ENCODE measurements at regions not wholly inside any gene's neighbourhood (a gene's known extent, or its start where the extent isn't known, plus 50 kb on each side); places are given as distances from the start of the nearest gene placed in this dataset.

- Histone ChIP-seq H3K27me3 (ENCODE audit: insufficient read depth, low read length) (no peaks in the 10 kb centered on the region), H2AFZ (ENCODE audit: low read length) (no peak overlapping the region), H3K27ac (ENCODE audit: low read depth, low read length, poor library complexity, severe bottlenecking) (no peak overlapping the region), H3K36me3 (ENCODE audit: insufficient read depth, low read length) (no peaks in the 10 kb centered on the region), H3K9ac (ENCODE audit: low read length) (no peak overlapping the region), H3K9me3 (ENCODE audit: low read length) (no peaks in the 10 kb centered on the region), H4K20me1 (ENCODE audit: insufficient read depth, low read length) (no peaks in the 10 kb centered on the region), H3K4me3 (ENCODE audit: low read depth, low read length, poor library complexity, severe bottlenecking) (no peak overlapping the region), H3K79me2 (ENCODE audit: insufficient read depth, low read length) (no peaks in the 10 kb centered on the region), H3F3A (ENCODE audit: insufficient read depth, low read length) (no peaks in the 10 kb centered on the region), H3K9me2 (ENCODE audit: low read depth, low read length) (no peaks in the 10 kb centered on the region), H3K4me1 (ENCODE audit: insufficient read depth, low read length, severe bottlenecking) (no peaks in the 10 kb centered on the region), H3K4me2 (ENCODE audit: low read length) (no peak overlapping the region)
- TF ChIP-seq EZH2 (IDR thresholded peaks at IDR 0.05; ENCODE audit: borderline replicate concordance, low read length): no peak
- no peak for TF ChIP-seq CTCF (IDR thresholded peaks at IDR 0.05; ENCODE audit: low read length)
Measured at GRCh38 chr7:10138087-10138854, 835.4 kb upstream of the PHF14 start.

- no peak overlapping the region for H2AFZ ChIP-seq (ENCODE audit: low read length)
- no peak overlapping the region for H3K27ac ChIP-seq (ENCODE audit: low read depth, low read length, poor library complexity, severe bottlenecking)
- no peaks in the 10 kb centered on the region for H3K27me3 ChIP-seq (ENCODE audit: insufficient read depth, low read length)
- no peak overlapping the region for H3K4me2 ChIP-seq (ENCODE audit: low read length)
- no peak overlapping the region for H3K4me3 ChIP-seq (ENCODE audit: low read depth, low read length, poor library complexity, severe bottlenecking)
- no peak overlapping the region for H3K9ac ChIP-seq (ENCODE audit: low read length)
- no peaks in the 10 kb centered on the region for H3K4me1 ChIP-seq (ENCODE audit: insufficient read depth, low read length, severe bottlenecking)
- H4K20me1 ChIP-seq (ENCODE audit: insufficient read depth, low read length): no peaks in the 10 kb centered on the region
- H3F3A ChIP-seq (ENCODE audit: insufficient read depth, low read length): no peaks in the 10 kb centered on the region
- no peaks in the 10 kb centered on the region for H3K79me2 ChIP-seq (ENCODE audit: insufficient read depth, low read length)
- no peaks in the 10 kb centered on the region for H3K9me3 ChIP-seq (ENCODE audit: low read length)
- H3K36me3 ChIP-seq (ENCODE audit: insufficient read depth, low read length): no peaks in the 10 kb centered on the region
- TF ChIP-seq EZH2 (IDR thresholded peaks at IDR 0.05; ENCODE audit: borderline replicate concordance, low read length) (no peak), CTCF (IDR thresholded peaks at IDR 0.05; ENCODE audit: low read length) (no peak)
- no peaks in the 10 kb centered on the region for H3K9me2 ChIP-seq (ENCODE audit: low read depth, low read length)
Measured at GRCh38 chr7:10146271-10146670, 827.4 kb upstream of the PHF14 start.

GRCh38 chr7:10156972-10157371 is 816.7 kb upstream of the PHF14 start:
- Histone ChIP-seq H3K27me3 (ENCODE audit: insufficient read depth, low read length) (no peaks in the 10 kb centered on the region), H3F3A (ENCODE audit: insufficient read depth, low read length) (no peaks in the 10 kb centered on the region), H3K4me2 (ENCODE audit: low read length) (no peak overlapping the region), H3K36me3 (ENCODE audit: insufficient read depth, low read length) (no peaks in the 10 kb centered on the region), H3K79me2 (ENCODE audit: insufficient read depth, low read length) (no peaks in the 10 kb centered on the region), H3K27ac (ENCODE audit: low read depth, low read length, poor library complexity, severe bottlenecking) (no peak overlapping the region), H3K9me2 (ENCODE audit: low read depth, low read length) (no peaks in the 10 kb centered on the region), H2AFZ (ENCODE audit: low read length) (no peak overlapping the region), H3K4me1 (ENCODE audit: insufficient read depth, low read length, severe bottlenecking) (no peaks in the 10 kb centered on the region), H3K9ac (ENCODE audit: low read length) (no peak overlapping the region), H3K4me3 (ENCODE audit: low read depth, low read length, poor library complexity, severe bottlenecking) (no peak overlapping the region), H4K20me1 (ENCODE audit: insufficient read depth, low read length) (no peaks in the 10 kb centered on the region), H3K9me3 (ENCODE audit: low read length) (no peaks in the 10 kb centered on the region)
- TF ChIP-seq CTCF (IDR thresholded peaks at IDR 0.05; ENCODE audit: low read length) (no peak), EZH2 (IDR thresholded peaks at IDR 0.05; ENCODE audit: borderline replicate concordance, low read length) (no peak)

Measured in OCI-LY1 (cell line).